GM18519 (cell line): ENCODE measurements at regions not wholly inside any gene's neighbourhood (a gene's known extent, or its start where the extent isn't known, plus 50 kb on each side); places are given as distances from the start of the nearest gene placed in this dataset.
"Not testable (repeated sequence)": the region's sequence is repeated elsewhere in the genome, so short reads cannot be mapped to it uniquely, and the experiment has no call there.

Source experiments
- ATAC-seq: cut with Tn5 transposase; IDR thresholded peaks from one replicate; pipeline ENCODE4 v1.9.1; 2021; ENCODE audit warnings: mild to moderate bottlenecking, moderate library complexity; ENCODE audit not compliant: unreplicated experiment, low FRiP score

DNA sequence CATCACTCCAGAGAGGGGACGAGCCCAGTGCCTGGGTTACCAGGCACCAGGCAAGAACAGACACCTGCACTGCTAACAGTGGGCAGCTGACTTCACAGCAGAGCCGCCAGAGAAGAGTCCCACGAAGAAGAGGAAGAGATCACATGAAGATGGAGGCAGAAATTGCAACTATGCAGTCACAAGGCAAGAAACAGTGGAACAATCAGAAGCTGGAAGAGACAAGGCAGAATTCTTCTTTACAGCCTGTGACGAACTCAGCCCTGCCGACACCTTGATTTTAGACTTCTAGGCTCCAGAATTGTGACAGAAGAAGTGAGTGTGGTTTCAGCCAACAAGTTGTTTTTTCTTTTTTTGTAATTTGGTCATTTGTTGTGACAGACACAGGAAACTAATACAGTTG lies 59.2 kb downstream of the IL12A start:
- no peak for ATAC-seq

DNA sequence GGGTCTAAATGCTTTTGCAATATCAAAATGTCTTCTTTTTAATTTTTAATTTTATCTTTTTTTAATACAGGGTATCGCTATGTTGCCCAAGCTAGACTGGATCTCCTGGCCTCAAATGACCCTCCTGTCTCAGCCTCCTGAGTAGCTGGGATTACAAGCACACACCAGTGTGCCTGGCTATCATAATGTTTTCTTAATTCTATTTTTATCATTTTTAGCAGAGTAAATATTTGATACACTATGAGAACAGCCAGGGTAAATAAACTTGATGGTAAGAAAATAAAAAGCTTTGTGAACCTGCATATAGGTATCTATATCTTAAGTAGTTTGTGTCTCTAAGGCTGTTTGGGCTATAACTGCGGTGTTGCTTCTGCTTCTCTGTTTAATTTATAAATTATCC lies 60.4 kb downstream of the IL12A start:
- ATAC-seq: no peak

DNA sequence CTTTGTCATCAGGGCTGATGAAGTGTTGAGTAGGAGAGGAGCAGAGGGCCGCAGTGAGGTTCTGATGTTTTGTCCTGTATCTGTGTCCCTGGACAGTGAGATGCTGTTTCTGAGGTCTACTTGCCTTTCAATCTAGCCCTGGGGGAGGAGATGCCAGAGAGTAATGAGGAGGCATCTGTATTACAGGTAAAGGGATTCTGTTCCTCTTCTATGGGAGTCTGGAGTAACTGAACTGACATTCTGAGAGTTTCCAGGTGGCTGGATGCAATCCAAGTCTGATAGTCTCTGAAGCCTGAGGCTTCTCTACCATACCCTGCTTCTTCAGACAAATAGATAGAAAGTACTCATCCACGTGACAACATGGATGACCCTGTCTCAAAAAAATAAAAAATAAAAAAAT lies 60.9 kb downstream of the IL12A start:
- ATAC-seq: no peak

DNA sequence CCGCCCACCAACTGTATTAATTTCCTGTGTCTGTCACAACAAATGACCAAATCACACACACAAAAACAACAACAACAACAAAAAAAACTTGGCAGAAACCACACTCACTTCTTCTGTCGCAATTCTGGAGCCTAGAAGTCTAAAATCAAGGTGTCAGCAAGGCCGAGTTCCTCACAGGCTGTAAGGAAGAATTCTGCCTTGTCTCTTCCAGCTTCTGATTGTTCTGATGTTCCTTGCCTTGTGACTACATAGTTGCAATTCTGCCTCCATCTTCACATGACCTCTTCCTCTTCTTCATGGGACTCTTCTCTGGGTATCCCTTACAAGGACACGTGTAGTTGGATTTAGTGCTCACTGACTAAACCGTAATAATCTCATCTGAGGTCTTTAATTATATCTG lies 61.4 kb downstream of the IL12A start:
- ATAC-seq: no peak

DNA sequence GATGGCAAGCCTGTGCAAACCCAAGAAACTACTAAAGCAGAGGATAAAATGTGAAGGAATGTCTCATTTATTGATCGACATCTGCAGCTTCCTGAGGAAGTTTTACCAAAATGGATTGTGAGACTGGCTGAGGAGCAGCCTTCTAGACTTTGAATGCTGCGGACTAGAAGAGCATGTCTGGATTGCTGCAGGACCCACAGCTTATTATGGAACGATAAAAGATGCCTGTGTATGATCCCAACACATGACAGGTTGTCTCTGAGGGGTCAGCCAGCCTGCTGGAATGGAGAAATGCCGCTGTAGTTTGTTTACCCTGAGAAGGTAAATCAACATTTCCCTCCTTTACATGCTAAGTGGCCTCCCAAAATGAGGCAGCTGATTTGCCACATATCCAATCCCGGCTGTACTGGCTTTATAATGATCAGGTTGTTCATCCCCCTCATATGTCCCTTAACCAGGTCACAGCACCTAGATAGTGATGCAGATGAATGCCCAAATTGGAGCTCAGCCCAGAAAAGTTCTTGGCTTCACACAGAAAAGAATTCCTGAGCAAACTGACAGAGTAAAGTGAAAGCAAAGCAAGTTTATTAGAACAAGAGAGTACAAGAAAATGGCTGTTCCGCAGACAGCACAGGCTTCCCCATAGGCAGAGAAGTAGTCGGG lies 63.9 kb downstream of the IL12A start:
- no peak for ATAC-seq

DNA sequence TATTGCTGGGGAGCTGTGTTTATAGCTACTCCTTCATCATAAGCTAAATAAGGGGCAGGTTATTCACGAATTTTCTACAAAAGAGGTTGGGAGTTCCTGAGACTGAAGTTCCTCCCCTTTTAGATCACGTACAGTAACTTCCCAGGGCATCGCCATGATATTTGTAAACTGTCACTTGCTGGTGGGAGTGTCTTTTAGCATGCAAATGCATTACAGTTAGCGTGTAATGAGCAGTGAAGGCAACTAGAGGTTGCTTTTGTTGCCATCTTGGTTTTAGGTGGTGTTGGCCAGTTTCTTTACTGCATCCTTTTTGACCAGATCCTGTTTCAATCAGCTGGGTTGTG lies 64.4 kb downstream of the IL12A start:
- no peak for ATAC-seq

DNA sequence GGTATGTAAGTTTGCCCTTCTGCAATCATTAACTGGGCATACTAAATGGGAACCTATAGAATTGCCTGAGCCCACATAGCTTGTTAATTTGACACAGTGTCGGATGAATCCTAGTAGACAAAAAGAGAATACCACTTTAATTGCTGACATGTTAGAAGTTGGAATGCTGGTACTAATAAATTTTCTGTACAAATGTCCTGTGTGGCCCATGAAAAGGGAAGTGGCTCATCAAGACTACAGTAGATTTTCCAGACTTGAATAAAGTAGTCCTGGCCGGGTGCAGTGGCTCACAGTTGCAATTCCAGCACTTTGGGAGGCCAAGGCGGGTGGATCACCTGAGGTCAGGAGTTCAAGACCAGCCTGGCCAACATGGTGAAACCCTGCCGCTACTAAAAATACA lies 66.2 kb downstream of the IL12A start:
- not testable (repeated sequence) for ATAC-seq

DNA sequence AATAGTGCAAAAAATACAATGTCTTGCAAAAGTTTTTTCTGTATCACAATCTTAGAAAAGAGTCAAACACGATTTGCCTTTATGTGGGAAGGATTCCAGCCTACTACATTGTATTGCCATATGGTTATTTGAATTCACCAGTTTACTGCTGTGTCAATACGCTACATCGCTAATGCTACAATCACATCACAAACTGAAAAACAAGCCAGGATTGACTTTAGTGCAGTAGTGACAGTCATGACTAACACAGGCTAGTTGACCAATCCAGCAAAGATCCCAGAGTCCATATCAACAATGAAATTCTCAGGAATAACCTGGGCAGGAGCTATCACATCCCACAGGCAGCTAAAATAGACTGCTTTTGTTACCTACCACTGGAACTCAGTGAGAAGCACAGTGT lies 67.0 kb downstream of the IL12A start:
- ATAC-seq: no peak

DNA sequence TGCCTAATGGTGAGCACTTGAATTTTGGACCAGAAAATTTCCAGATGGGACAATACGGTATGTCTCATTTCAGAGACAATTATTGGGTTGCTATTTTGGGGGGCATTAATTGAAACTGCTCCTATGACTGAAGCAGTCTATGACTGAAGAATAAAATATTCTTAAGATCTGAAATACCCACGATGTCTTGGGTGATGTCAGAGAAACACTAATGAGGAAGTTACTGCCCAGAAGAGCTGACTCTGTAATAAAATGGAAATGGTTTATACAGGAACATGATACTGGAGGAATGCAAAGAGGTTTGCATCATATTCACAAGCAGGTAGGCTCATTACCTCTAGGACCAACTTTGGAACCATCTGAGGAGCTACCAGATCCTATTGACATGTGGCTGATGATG lies 68.7 kb downstream of the IL12A start:
- ATAC-seq: no peak

DNA sequence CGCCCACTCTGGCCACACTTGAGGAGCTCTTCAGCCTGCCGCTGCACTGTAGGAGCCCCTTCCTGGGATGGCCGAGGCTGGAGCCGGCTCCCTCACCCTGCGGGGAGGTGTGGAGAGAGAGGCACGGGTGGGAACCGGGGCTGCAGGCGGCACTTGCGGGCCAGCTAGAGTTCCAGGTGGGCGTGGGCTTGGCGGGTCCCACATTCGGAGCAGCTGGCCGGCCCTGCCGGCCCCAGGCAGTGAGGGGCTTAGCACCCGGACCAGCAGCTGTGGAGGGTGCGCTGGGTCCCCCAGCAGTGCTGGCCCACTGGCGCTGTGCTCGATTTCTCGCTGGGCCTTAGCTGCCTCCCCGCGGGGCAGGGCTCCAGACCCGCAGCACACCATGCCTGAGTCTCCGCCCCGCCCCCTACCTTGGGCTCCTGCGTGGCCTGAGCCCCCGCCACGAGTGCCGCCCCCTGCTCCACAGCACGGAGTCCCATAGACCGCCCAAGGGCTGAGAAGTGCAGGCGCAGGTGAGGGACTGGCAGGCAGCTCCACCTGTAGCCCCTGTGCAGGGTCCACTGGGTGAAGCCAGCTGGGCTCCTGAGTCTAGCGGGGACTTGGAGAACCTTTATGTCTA lies 71.9 kb downstream of the IL12A start:
- no peak for ATAC-seq

DNA sequence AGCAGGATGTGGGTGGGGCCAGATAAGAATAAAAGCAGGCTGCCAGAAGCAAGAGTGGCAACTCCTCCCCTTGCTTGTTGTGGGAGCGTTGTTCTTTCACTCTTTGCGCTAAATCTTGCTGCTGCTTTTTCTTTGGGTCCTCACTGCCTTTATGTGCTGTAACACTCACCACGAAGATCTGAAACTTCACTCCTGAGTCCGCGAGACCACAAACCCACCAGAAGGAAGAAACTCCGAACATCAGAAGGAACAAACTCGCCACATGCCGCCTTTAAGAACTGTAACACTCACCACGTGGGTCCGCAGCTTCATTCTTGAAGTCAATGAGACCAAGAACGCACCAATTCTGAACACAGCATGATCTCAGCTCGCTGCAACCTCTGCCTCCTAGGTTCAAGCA lies 72.9 kb downstream of the IL12A start:
- ATAC-seq: no peak

DNA sequence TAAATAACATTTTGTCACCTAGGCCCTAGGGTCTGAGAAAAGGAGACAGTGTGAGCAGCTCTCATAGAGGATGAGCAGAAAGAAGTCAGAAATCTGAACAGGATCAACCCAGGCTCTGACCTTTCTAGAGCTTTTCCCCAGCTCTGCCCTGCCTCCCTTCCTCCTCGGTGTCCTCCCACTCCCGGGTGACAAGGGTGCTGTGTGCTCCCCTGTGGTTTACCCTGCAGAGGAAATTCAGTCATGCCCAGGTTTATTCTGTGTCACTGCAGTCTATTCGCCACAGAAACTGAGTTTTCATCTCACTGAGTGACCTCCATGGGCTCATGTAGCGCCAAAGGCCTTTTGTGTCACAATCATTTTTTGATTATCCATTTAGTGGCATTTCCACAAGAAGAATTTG lies 76.6 kb downstream of the IL12A start:
- no peak for ATAC-seq

DNA sequence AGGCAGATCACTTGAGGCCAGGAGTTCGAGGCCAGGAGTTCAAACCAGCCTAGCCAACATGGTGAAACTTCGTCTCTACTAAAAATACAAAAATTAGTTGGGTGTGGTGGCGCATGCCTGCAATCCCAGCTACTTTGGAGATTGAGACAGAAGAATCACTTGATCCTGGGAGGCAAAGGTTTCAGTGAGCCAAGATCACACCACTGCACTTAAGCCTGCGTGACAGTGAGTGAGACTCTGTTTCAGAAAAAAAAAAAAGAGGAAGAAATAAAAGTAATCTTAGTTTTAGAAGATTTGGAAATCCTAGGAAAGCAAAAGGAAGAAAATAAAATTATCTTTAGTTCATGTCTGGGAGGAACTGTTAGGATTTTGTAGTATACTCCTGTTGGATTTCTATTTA lies 77.2 kb downstream of the IL12A start:
- ATAC-seq: no peak

DNA sequence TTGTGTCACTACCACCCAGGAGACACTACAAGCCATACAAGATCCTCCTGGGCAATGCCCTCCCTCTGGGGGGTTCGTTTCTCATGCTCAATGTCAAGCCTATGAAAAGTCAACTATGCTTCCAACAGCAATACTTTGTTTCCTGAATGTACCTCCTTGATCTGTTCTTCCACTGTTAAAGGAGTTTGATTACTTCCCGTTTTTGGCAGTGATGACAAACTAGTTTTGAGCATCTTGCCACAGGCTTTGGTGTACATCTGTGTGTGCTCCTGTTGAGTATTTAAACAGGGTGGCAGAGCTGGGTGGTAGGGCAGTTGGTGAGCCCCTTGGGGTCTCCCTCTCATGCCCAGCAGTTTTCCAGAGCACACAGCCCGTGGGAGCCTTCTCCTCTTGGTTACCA lies 81.4 kb downstream of the IL12A start:
- ATAC-seq: no peak

DNA sequence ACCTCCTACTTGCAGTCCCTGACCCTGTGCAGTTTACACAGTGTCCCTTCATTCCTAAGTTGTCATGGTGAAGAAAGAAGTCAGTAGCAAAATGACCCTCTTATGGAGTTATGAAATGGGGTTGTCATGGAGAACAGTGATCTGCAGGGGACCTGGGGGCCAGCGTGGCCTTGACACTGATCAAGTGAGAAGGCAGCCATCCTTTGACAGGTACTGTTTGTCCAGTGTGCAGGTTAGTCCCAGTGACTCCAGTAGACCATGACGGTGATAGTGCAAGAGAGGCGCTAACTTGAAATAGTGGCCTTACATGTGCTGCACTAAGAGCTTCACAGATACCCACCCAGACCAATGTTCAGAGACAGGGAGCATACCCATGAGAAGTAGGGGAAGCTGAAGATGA lies 87.9 kb downstream of the IL12A start:
- ATAC-seq: no peak

DNA sequence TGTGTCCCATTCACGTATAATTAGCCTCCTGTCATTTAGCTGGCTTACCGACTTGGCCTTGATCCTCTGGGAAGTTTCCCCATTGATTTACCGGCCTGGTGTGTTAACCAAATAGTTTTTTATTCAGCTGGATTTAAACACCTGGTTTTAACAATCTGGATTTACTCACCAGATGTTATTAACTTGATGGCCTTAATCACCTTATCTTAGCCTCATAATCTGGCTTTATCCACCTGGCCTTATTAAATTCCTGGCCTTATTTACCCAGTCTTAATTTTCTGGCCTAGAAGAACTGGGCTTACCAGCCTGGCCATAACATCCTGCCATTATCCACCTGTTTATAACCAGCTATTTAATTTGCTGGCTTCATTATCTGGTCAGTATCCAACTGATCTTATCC lies 89.9 kb downstream of the IL12A start:
- ATAC-seq: no peak

DNA sequence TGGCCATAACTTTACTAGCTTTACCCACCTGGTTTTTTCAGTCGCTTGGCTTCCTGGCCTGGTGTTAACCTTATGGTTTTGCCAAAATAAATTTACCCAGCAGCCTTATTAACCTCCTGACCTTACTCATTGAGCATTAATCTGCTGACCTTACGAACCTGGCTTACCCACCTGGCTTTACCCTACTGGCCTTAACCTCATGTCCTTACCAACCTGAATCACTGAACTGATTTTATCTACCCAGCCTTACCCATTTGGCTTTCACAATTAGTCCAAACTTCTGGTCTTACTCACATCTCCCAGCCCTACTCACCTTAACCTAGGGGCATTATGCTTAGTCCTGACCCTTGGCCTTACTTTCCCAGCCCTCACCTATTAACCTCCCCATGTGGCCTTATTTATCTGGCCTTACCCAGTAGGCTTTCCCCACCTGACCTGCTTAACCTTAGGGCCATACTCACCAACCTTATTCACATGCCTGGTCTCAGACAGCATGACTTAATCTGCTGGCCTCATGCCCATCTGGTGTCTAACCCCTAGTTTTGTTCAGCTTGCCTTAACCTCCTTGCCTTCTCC lies 93.4 kb downstream of the IL12A start:
- ATAC-seq: no peak

DNA sequence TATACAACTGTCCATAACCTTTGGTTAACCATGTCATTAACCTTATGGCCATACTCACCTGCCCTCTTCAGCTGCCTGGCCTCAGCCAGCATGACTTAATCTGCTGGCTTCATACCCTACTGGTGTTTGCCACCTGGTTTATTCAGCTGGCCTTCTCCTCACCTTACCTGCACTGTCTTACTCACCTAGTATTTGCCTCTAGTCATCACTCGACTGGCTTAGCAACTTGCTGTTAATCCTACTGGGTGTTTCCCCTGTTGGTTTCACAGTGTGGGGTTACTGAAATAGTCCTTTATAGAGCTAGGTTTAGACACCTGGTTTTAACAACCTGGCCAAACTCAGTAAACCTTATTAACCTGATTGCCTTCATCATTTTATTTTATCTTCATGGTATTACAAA lies 96.4 kb downstream of the IL12A start:
- ATAC-seq: no peak

DNA sequence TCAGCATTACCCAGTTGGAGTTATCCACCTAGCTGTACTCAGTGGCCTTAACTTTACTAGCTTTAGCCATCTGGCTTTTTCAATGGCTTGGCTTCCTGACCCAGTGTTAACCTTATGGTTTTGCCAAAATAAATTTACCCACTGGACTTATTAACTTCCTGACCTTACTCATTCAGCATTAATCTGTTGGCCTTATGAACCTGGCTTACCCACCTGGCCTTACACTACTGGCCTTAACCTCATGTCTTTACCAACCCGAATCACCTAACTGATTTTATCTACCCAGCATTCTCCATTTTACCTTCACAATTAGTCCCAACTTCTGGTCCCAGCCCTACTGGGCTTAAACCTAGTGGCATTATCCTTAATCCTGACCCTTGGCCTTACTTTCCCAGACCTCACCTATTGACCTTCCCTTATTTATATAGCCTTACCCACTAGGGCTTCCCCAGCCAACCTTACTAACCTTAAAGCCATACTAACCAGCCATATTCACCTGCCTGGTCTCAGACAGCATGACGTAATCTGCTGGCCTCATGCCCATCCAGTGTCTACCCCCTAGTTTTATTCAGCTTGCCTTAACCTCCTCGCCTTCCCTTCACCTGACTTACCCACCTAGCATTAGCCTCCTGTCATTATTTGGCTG lies 100.0 kb downstream of the IL12A start:
- ATAC-seq: no peak

DNA sequence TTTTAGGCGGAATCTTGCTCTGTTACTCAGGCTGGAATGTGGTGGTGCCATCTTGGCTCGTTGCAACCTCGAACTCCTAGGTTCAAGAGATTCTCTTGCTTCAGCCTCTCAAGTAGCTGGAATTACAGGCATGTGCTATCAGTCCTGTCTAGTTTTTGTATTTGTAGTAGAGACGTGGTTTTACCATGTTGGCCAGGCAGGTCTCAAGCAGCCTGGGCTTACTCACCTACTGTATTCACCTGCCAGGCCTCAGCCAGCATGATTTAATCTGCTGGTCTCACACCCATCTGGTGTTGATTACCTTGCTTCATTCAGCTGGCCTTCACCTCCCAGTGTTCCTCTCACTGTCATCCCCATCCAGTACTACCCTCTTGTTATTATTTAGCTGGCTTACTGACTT lies 102.0 kb downstream of the IL12A start:
- no peak for ATAC-seq

DNA sequence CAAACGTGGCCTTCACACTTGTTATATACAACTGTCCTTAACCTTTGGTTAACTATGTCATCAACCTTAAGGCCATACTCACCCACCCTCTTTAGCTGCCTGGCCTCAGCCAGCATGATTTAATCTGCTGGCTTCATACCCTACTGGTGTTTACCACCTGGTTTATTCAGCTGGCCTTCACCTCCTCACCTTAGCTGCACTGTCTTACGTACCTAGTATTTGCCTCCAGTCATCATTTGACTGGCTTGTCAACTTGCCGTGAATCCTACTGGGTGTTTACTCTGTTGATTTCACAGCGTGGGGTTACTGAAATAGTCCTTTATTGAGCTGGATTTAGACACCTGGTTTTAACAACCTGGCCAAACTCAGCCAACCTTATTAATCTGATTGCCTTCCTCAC lies 102.8 kb downstream of the IL12A start:
- no peak for ATAC-seq

DNA sequence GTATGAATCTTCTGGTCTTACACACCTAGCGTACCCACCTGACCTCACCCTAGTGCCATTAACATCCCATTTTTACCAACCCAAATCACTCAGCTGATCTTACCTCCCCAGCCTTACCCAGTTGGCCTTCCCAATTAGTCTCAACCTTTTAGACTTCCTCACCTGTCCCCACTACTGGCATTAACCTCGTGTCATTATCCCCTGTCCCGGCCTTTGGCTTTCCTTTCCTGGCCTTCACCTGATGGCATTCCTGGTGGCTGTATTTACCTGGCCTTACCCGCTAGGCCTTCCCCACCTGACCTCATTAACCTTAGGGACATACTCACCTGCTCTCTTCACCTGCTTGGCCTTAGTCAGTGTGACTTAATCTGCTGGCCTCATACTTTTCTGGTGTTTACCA lies 104.1 kb downstream of the IL12A start:
- no peak for ATAC-seq
